ENCODE measurements at regions not wholly inside any gene's neighbourhood (a gene's known extent, or its start where the extent isn't known, plus 50 kb on each side); places are given as distances from the start of the nearest gene placed in this dataset.
"Not testable (repeated sequence)": the region's sequence is repeated elsewhere in the genome, so short reads cannot be mapped to it uniquely, and the experiment has no call there.

GRCh38 chr5:122693963-122694362, 80.9 kb upstream of the SNX2 start:
- no peak overlapping the region for H3K27ac Mint-ChIP-seq
- DNase-seq: no peak
- TF ChIP-seq, protein P1, sequence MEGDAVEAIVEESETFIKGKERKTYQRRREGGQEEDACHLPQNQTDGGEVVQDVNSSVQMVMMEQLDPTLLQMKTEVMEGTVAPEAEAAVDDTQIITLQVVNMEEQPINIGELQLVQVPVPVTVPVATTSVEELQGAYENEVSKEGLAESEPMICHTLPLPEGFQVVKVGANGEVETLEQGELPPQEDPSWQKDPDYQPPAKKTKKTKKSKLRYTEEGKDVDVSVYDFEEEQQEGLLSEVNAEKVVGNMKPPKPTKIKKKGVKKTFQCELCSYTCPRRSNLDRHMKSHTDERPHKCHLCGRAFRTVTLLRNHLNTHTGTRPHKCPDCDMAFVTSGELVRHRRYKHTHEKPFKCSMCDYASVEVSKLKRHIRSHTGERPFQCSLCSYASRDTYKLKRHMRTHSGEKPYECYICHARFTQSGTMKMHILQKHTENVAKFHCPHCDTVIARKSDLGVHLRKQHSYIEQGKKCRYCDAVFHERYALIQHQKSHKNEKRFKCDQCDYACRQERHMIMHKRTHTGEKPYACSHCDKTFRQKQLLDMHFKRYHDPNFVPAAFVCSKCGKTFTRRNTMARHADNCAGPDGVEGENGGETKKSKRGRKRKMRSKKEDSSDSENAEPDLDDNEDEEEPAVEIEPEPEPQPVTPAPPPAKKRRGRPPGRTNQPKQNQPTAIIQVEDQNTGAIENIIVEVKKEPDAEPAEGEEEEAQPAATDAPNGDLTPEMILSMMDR (IDR thresholded peaks at IDR 0.05): no peak
- ChIA-PET CTCF (interaction anchor here (1.5 kb wide), 1 partner anchor 10 kb away, joined by 4 read pairs; no protein-coding TSS in a partner anchor), POLR2A (interaction anchor here (0.6 to 0.7 kb wide), 2 partner anchors 8 to 137 kb away, joined by 3 to 4 read pairs; no protein-coding TSS in a partner anchor)
- H3K36me3 Mint-ChIP-seq (ENCODE audit: low read depth): peaks cover 3% of the 10 kb centered on the region
- no peaks in the 10 kb centered on the region for H3K9me3 Mint-ChIP-seq
- intact Hi-C loops (cut with micrococcal nuclease): no loop called here
- no peak overlapping the region for H3K4me3 Mint-ChIP-seq
- H3K27me3 Mint-ChIP-seq: no peaks in the 10 kb centered on the region
- peaks cover 71% of the 10 kb centered on the region for H3K4me1 Mint-ChIP-seq
- no peak for ATAC-seq (ENCODE audit: low read depth)

DNA sequence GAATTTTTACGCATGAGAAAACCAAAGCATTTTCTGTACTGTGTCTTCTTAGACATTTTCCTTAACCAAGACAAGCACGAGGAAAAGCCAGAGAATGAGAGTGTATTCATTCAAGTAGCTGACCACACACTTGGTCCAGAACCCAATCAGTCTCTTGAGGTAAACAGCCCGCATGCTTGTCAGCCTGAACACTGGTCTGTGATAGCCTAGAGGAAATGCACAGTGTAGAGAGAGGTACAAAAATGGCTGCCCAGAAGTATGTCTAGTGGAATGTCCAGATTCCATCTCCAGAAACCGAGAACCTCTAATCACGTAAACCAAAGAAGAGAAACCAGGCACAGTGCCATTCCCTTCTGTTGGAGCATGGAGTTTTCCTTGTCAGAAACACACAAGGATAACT, 80.0 kb upstream of the SNX2 start:
- no peak for DNase-seq
- ChIA-PET POLR2A (interaction anchor here (0.7 kb wide), 1 partner anchor 91 kb away, joined by 7 read pairs; no protein-coding TSS in a partner anchor), CTCF (interaction anchor here (1.0 kb wide), 1 partner anchor 10 kb away, joined by 3 read pairs; no protein-coding TSS in a partner anchor)
- Mint-ChIP-seq H3K27me3 (no peaks in the 10 kb centered on the region), H3K4me3 (peak overlapping the region; percentile 29), H3K27ac (no peak overlapping the region), H3K4me1 (peaks cover 71% of the 10 kb centered on the region), H3K36me3 (ENCODE audit: low read depth) (peaks cover 3% of the 10 kb centered on the region), H3K9me3 (no peaks in the 10 kb centered on the region)
- intact Hi-C loops (cut with micrococcal nuclease): no loop called here
- TF ChIP-seq, protein P1 (IDR thresholded peaks at IDR 0.05): no peak
- ATAC-seq (ENCODE audit: low read depth): no peak

DNA sequence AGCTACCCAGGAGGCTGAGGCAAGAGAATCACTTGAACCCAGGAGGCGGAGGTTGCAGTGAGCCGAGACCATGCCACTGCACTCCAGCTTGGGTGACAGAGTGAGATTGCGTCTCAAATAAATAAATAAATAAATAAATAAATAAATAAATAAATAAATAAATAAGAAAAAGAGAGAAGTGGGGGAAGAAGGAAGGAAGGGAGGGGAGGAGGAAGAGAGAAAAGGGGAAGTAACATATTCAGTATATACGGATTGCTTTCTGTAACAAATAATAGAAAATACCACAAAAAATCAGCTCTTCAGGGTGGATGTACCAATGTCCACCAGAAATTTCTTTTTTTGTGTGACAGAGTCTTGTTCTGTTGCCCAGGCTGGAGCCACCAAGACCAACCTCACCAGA, 78.1 kb upstream of the SNX2 start:
- not testable (repeated sequence) for H3K9me3 Mint-ChIP-seq

DNA sequence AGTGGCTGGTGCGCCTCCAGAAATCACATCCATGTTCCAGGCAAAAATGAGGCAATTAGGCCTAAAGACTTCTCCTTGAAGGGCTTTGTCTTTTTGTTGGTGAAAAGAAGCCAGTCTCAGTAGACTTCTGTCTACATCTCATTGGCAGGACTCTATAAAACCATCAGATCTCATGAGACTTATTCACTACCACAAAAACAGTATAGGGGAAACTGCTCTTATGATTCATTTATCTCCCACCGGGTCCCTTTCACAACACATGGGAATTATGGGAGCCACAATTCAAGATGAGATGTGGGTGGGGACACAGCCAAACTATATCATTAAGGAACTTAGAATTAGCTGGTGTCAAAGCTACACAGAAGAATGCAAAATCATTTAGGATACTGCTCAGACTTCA, 77.7 kb upstream of the SNX2 start:
- Mint-ChIP-seq H3K4me1 (peaks cover 84% of the 10 kb centered on the region), H3K36me3 (ENCODE audit: low read depth) (peaks cover 6% of the 10 kb centered on the region), H3K4me3 (peak overlapping the region; percentile 84), H3K27ac (peak overlapping the region; percentile 98), H3K9me3 (no peaks in the 10 kb centered on the region), H3K27me3 (no peaks in the 10 kb centered on the region)
- DNase-seq: no peak
- ATAC-seq (ENCODE audit: low read depth): peak; percentile 35
- POLR2A ChIA-PET: interaction anchor here (0.6 to 1.7 kb wide), 6 partner anchors 8 to 726 kb away, joined by 5 to 12 read pairs (median 8); partner anchors contain the start of genes CEP120, SNX2 and SNX24
- intact Hi-C loops (cut with micrococcal nuclease): loop anchor here (2.0 kb wide), 1 partner anchor 24 kb away; no protein-coding TSS in a partner anchor
- TF ChIP-seq, protein P1 (IDR thresholded peaks at IDR 0.05): no peak
- CTCF ChIA-PET: no interaction called here

More for the DNA sequence above, 78.1 kb upstream of the SNX2 start:
- Mint-ChIP-seq H3K27ac (peak overlapping the region; percentile 98), H3K4me3 (peak overlapping the region; percentile 84), H3K4me1 (peaks cover 83% of the 10 kb centered on the region)
- POLR2A ChIA-PET: interaction anchor here (0.6 to 1.7 kb wide), 8 partner anchors 9 to 726 kb away, joined by 3 to 12 read pairs (median 6); partner anchors contain the start of genes CEP120, SNX2 and SNX24
- intact Hi-C loops (cut with micrococcal nuclease): loop anchor here (2.0 kb wide), 1 partner anchor 24 kb away; no protein-coding TSS in a partner anchor
- H3K27me3 Mint-ChIP-seq; H3K36me3 Mint-ChIP-seq (ENCODE audit: low read depth); CTCF ChIA-PET; DNase-seq: not testable (repeated sequence)
- peak; percentile 9 for ATAC-seq (ENCODE audit: low read depth)

DNA sequence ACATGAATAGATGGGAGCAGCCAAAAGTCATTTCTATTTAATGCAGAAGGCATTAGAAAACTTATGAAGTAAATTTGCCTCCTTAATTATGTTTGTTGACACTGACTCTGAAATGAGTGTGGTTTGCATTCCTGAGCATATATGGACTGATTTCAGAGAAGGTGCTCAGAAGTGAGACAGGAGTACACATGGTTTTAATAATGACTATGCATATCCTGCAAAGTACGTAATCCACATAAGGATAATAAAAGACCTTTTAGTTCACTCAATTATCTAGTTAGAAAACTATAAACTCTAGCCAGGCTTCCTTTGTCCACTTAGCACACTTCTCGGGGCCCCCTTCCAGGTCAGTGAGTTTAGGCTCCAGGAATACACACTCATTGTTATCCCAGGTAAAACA, 75.7 kb upstream of the SNX2 start:
- DNase-seq (no peak), ATAC-seq (ENCODE audit: low read depth) (no peak)
- ChIA-PET CTCF (no interaction called here), POLR2A (interaction anchor here (0.7 to 1.2 kb wide), 2 partner anchors 75 to 89 kb away, joined by 3 to 4 read pairs; partner anchors contain the start of gene SNX2)
- peak overlapping the region; percentile 80 for H3K27ac Mint-ChIP-seq
- peak overlapping the region; percentile 21 for H3K4me3 Mint-ChIP-seq
- H3K9me3 Mint-ChIP-seq: no peaks in the 10 kb centered on the region
- H3K4me1 Mint-ChIP-seq: peaks cover 90% of the 10 kb centered on the region
- peaks cover 6% of the 10 kb centered on the region for H3K36me3 Mint-ChIP-seq (ENCODE audit: low read depth)
- intact Hi-C loops (cut with micrococcal nuclease): no loop called here
- H3K27me3 Mint-ChIP-seq: no peaks in the 10 kb centered on the region
- TF ChIP-seq, protein P1 (IDR thresholded peaks at IDR 0.05): no peak

Data from activated B cell treated with CpG ODN at 0.5 μM for 24 hours (primary cell).